Astrocyte (in vitro differentiated cells and primary cell): ENCODE measurements at regions not wholly inside any gene's neighbourhood (a gene's known extent, or its start where the extent isn't known, plus 50 kb on each side); places are given as distances from the start of the nearest gene placed in this dataset.
A peak's percentile ranks its signal among the peaks of the same experiment; 100 is the strongest.
"Not testable (repeated sequence)": the region's sequence is repeated elsewhere in the genome, so short reads cannot be mapped to it uniquely, and the experiment has no call there.

Source experiments
- DNase-seq: peaks from one replicate; pipeline ENCODE4 v3.0.0-alpha.2; 2010; ENCODE audit warnings: low read depth
- FAIRE-seq: peaks from 2 replicates; lab custom pipeline; 2011; peaks lifted over from hg19 to GRCh38; lab: Jason Lieb, UNC
- H2AFZ ChIP-seq: 2 replicates; pipeline ENCODE4 v1.6.0; 2012; ENCODE audit warnings: low read depth, low read length, inconsistent platforms
- H3K27ac ChIP-seq: 2 replicates; pipeline ENCODE4 v1.5.1; 2011; ENCODE audit warnings: low read depth, low read length, inconsistent platforms
- H3K27me3 ChIP-seq: 2 replicates; pipeline ENCODE4 v1.6.0; 2011; ENCODE audit warnings: low read length, inconsistent platforms; ENCODE audit not compliant: insufficient read depth
- H3K36me3 ChIP-seq: 2 replicates; pipeline ENCODE4 v1.5.1; 2011; ENCODE audit warnings: low read length, inconsistent platforms; ENCODE audit not compliant: insufficient read depth
- H3K4me1 ChIP-seq: 2 replicates; pipeline ENCODE4 v1.5.1; 2011; ENCODE audit warnings: low read length, inconsistent platforms; ENCODE audit not compliant: insufficient read depth
- H3K4me2 ChIP-seq: 2 replicates; pipeline ENCODE4 v1.6.0; 2012; ENCODE audit warnings: low read length, inconsistent platforms
- H3K4me3 ChIP-seq: 2 replicates; pipeline ENCODE4 v1.5.1; 2011; ENCODE audit warnings: low read depth, mild to moderate bottlenecking, low read length, inconsistent platforms; ENCODE audit not compliant: insufficient read depth
- H3K79me2 ChIP-seq: 2 replicates; pipeline ENCODE4 v1.6.0; 2012; ENCODE audit warnings: mild to moderate bottlenecking, low read length, inconsistent platforms; ENCODE audit not compliant: insufficient read depth
- H3K9ac ChIP-seq: 2 replicates; pipeline ENCODE4 v1.6.0; 2012; ENCODE audit warnings: mild to moderate bottlenecking, low read length, inconsistent platforms
- H3K9me3 ChIP-seq: 2 replicates; pipeline ENCODE4 v1.5.1; 2012; ENCODE audit warnings: low read depth, mild to moderate bottlenecking, low read length, inconsistent platforms; ENCODE audit not compliant: insufficient read depth
- H4K20me1 ChIP-seq: 2 replicates; pipeline ENCODE4 v1.6.0; 2012; ENCODE audit warnings: low read length, inconsistent platforms; ENCODE audit not compliant: insufficient read depth
- H3K27ac Mint-ChIP-seq: one replicate; pipeline ENCODE4 v1.8.0; 2021; ENCODE audit warnings: mild to moderate bottlenecking, mixed read lengths; ENCODE audit not compliant: unreplicated experiment
- H3K27me3 Mint-ChIP-seq: one replicate; pipeline ENCODE4 v1.8.0; 2021; ENCODE audit warnings: low read depth, mixed read lengths; ENCODE audit not compliant: unreplicated experiment
- H3K36me3 Mint-ChIP-seq: one replicate; pipeline ENCODE4 v1.8.0; 2021; ENCODE audit warnings: low read depth, mixed read lengths; ENCODE audit not compliant: unreplicated experiment
- H3K4me1 Mint-ChIP-seq: one replicate; pipeline ENCODE4 v1.8.0; 2021; ENCODE audit warnings: low read depth, mixed read lengths; ENCODE audit not compliant: unreplicated experiment
- H3K4me3 Mint-ChIP-seq: one replicate; pipeline ENCODE4 v1.8.0; 2021; ENCODE audit warnings: mild to moderate bottlenecking, moderate library complexity, mixed read lengths; ENCODE audit not compliant: unreplicated experiment
- H3K9me3 Mint-ChIP-seq: one replicate; pipeline ENCODE4 v1.8.0; 2021; ENCODE audit warnings: mild to moderate bottlenecking, mixed read lengths; ENCODE audit not compliant: unreplicated experiment
- EZH2 ChIP-seq: IDR thresholded peaks from 2 replicates; pipeline ENCODE4 v1.6.1; 2012; ENCODE audit warnings: mild to moderate bottlenecking, low read length, inconsistent platforms; ENCODE audit not compliant: insufficient read depth
- TF ChIP-seq, protein P1 (sequence below): IDR thresholded peaks from 2 replicates; pipeline ENCODE4 v1.5.1; 2011; ENCODE audit warnings: low read depth, mild to moderate bottlenecking, inconsistent platforms, low read length, moderate library complexity; ENCODE audit not compliant: insufficient read depth

DNA sequence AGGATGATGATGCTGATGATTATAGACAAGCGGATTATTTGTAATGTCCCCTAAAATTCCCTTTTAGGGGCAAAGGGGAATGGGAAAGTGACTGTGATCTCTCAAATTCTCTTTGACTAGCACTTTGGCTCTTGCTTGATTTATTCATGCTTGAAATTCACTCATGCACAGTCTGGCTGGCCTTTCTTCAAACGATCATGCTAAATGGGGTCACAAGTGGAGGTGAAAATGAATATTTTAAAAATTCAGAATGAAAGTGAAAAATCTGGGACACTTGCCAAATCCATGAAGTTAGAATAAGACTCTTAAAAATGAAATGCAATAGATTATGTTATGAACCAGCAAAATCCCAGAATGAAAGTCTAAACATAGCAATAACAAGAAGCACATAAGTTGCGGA lies 173.4 kb upstream of the RAI2 start:
- H3K36me3 ChIP-seq = no peaks in the 10 kb centered on the region
- H3K4me1 Mint-ChIP-seq = peaks cover 7% of the 10 kb centered on the region
- no peak overlapping the region for H3K27ac ChIP-seq
- H3K9me3 ChIP-seq = no peaks in the 10 kb centered on the region
- no peaks in the 10 kb centered on the region for H3K36me3 Mint-ChIP-seq
- FAIRE-seq (peak; percentile 82), DNase-seq (no peak)
- peaks cover 2% of the 10 kb centered on the region for H3K9me3 Mint-ChIP-seq
- H3K27me3 Mint-ChIP-seq = no peaks in the 10 kb centered on the region
- TF ChIP-seq, protein P1, sequence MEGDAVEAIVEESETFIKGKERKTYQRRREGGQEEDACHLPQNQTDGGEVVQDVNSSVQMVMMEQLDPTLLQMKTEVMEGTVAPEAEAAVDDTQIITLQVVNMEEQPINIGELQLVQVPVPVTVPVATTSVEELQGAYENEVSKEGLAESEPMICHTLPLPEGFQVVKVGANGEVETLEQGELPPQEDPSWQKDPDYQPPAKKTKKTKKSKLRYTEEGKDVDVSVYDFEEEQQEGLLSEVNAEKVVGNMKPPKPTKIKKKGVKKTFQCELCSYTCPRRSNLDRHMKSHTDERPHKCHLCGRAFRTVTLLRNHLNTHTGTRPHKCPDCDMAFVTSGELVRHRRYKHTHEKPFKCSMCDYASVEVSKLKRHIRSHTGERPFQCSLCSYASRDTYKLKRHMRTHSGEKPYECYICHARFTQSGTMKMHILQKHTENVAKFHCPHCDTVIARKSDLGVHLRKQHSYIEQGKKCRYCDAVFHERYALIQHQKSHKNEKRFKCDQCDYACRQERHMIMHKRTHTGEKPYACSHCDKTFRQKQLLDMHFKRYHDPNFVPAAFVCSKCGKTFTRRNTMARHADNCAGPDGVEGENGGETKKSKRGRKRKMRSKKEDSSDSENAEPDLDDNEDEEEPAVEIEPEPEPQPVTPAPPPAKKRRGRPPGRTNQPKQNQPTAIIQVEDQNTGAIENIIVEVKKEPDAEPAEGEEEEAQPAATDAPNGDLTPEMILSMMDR = no peak
- TF ChIP-seq EZH2 = no peak
- H3K4me3 Mint-ChIP-seq = no peak overlapping the region
- H4K20me1 ChIP-seq = no peaks in the 10 kb centered on the region
- H2AFZ ChIP-seq = no peak overlapping the region
- no peaks in the 10 kb centered on the region for H3K79me2 ChIP-seq
- H3K27ac Mint-ChIP-seq = peak overlapping the region; percentile 2
- H3K9ac ChIP-seq = no peak overlapping the region
- no peak overlapping the region for H3K4me2 ChIP-seq
- no peak overlapping the region for H3K4me3 ChIP-seq
- H3K4me1 ChIP-seq = no peaks in the 10 kb centered on the region
- no peaks in the 10 kb centered on the region for H3K27me3 ChIP-seq

DNA sequence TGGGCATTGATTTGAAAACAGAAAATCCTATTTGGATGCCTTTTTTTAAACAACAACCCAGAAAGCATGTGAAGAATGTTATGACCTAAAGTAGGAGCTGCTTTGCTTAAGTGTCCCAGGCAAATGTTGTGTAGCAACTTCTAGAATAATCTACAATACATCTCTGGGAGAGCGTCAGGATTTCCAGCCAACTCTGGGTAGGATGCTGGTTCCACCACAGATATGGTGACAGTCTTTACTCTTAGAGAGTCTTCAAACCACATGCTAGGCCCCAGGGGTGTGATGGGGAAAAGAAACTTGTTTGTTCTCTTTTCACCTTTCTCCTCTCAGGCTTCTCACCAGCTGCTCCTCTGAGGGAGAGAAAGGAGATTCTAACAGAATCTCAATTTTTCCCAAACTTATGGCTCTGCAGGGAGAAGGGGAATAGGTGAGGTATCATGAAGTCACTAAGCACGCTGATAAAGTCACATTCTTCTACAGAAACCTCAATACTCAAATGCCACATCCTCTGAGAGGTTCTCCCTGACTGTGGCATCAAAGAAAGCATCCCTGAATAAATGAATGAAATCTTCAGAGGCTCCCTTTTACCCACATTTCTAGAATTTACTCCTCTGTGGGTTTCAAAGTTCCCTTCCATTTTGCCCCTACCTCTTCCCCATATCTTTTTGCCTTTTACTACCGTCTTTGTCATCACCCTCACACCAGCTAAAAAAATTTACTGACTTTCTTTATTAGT lies 171.6 kb upstream of the RAI2 start:
- H4K20me1 ChIP-seq = no peaks in the 10 kb centered on the region
- TF ChIP-seq, protein P1 = no peak
- no peak for TF ChIP-seq EZH2
- H3K4me2 ChIP-seq = no peak overlapping the region
- no peak overlapping the region for H3K27ac ChIP-seq
- no peaks in the 10 kb centered on the region for H3K9me3 ChIP-seq
- H3K79me2 ChIP-seq = no peaks in the 10 kb centered on the region
- no peak overlapping the region for H3K4me3 ChIP-seq
- Mint-ChIP-seq H3K4me3 (no peak overlapping the region), H3K9me3 (peaks cover 2% of the 10 kb centered on the region), H3K4me1 (peaks cover 7% of the 10 kb centered on the region), H3K36me3 (no peaks in the 10 kb centered on the region), H3K27ac (no peak overlapping the region), H3K27me3 (no peaks in the 10 kb centered on the region)
- no peak for DNase-seq
- no peak overlapping the region for H3K9ac ChIP-seq
- H3K4me1 ChIP-seq = no peaks in the 10 kb centered on the region
- no peaks in the 10 kb centered on the region for H3K27me3 ChIP-seq
- H2AFZ ChIP-seq = no peak overlapping the region
- peak; percentile 78 for FAIRE-seq
- H3K36me3 ChIP-seq = no peaks in the 10 kb centered on the region

DNA sequence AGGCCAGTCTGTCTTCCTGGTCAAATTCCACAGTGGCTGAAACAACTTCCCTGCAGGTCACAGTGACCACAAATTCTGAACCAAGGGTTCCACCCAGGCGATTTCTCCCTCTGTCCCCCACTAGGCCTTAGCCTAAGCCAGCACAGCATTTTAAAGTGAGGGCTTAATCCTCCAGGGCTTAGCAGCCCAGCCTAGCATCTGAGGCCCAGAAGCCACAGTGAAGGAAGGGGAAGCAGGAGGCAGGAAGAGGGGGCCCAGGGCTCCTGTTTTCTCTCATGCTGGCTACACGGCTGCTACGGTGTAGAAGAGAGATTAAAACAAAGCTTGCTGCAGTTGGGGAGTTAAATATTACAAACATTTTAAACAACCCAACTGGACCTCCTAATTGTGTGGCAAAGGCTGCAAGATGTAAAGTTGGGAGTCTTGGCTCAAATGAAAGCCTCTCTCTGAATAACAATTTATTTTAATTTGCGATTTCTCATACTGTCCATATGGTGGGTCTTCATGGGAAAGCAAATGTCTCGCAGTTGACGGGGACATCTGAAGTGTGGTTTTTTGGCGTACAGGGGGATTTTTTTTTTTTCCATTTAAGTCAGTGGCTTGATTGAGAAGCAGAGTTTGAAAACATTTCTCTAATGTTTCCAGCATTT lies 170.8 kb upstream of the RAI2 start:
- H3K36me3 Mint-ChIP-seq = no peaks in the 10 kb centered on the region
- Histone ChIP-seq H2AFZ (no peak overlapping the region), H3K79me2 (no peaks in the 10 kb centered on the region), H4K20me1 (no peaks in the 10 kb centered on the region), H3K36me3 (no peaks in the 10 kb centered on the region), H3K9me3 (no peaks in the 10 kb centered on the region), H3K27me3 (no peaks in the 10 kb centered on the region), H3K4me2 (no peak overlapping the region), H3K9ac (no peak overlapping the region), H3K4me3 (no peak overlapping the region), H3K4me1 (no peaks in the 10 kb centered on the region), H3K27ac (no peak overlapping the region)
- TF ChIP-seq, protein P1 = no peak
- no peak for TF ChIP-seq EZH2
- FAIRE-seq (peak; percentile 55), DNase-seq (no peak)
- H3K27me3 Mint-ChIP-seq = no peaks in the 10 kb centered on the region
- H3K27ac Mint-ChIP-seq = no peak overlapping the region
- peaks cover 2% of the 10 kb centered on the region for H3K9me3 Mint-ChIP-seq
- peaks cover 7% of the 10 kb centered on the region for H3K4me1 Mint-ChIP-seq
- H3K4me3 Mint-ChIP-seq = no peak overlapping the region

DNA sequence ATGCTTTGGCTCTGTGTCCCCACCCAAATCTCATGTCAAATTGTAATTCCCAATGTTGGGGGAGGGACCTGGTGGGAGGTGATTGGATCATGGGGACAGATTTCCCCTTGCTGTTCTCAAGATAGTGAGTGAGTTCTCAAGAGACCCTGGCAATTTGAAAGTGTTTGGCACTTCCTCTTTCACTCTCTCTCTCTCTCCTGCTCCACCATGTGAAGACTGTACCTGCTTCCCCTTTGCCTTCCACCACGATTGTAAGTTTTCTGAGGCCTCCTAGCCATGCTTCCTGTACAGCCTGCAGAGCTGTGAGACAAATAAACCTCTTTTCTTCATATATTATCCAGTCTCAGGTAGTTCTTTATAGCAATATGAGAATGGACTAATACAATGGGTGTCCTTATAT lies 169.6 kb upstream of the RAI2 start:
- not testable (repeated sequence) for H3K27me3 ChIP-seq, H3K9me3 ChIP-seq, H3K4me1 Mint-ChIP-seq, H3K4me3 Mint-ChIP-seq, H3K27ac Mint-ChIP-seq, H3K79me2 ChIP-seq, H2AFZ ChIP-seq, H3K9me3 Mint-ChIP-seq, H3K27ac ChIP-seq, H3K36me3 ChIP-seq, DNase-seq, H3K36me3 Mint-ChIP-seq, H3K4me2 ChIP-seq, FAIRE-seq, H3K4me1 ChIP-seq, H3K9ac ChIP-seq, H4K20me1 ChIP-seq, H3K4me3 ChIP-seq, H3K27me3 Mint-ChIP-seq
